Endothelial cell of umbilical vein (primary cell): ENCODE measurements at regions not wholly inside any gene's neighbourhood (a gene's known extent, or its start where the extent isn't known, plus 50 kb on each side); places are given as distances from the start of the nearest gene placed in this dataset.

ENCODE experiments used
- BruUV-seq: library from RNA; stranded (reverse); fragments of 400-500 nt; replicated peaks from 2 replicates; lab custom pipeline; 2021; lab: Mats Ljungman, UMichigan
- CTCF ChIA-PET: fragments of 300-600, 350-600 bp; sonication (Branson Sonifier 250); formaldehyde crosslinking; loops from one replicate; lab custom pipeline; 2021; ENCODE audit warnings: antibody characterized with exemption, inconsistent platforms; lab: Charles Lee
- POLR2A ChIA-PET: fragments of 300-600, 350-600 bp; sonication (Branson Sonifier 250); formaldehyde crosslinking; loops from one replicate; lab custom pipeline; 2021; ENCODE audit warnings: antibody characterized with exemption, inconsistent platforms; lab: Charles Lee
- DNase-seq: peaks from one replicate; pipeline ENCODE4 v3.0.0-alpha.2; 2011; ENCODE audit warnings: low read depth, low spot score
- FAIRE-seq: peaks from 2 replicates; lab custom pipeline; 2011; peaks lifted over from hg19 to GRCh38; lab: Jason Lieb, UNC
- H2AFZ ChIP-seq: 2 replicates; pipeline ENCODE4 v1.6.0; 2012; ENCODE audit warnings: low read depth, low read length, control low read depth, inconsistent platforms
- H3K27ac ChIP-seq: 2 replicates; pipeline ENCODE4 v1.5.1; 2011; ENCODE audit warnings: low read depth, mild to moderate bottlenecking, control low read depth, low read length, moderate library complexity; ENCODE audit not compliant: insufficient read depth
- H3K27me3 ChIP-seq, 2 experiments: 2 replicates each; pipeline versions ENCODE4 v1.6.0 to v1.6.1; 2011; ENCODE audit warnings: low read length in 2 of 2, mixed read lengths in 1 of 2; ENCODE audit not compliant: control insufficient read depth in 2 of 2, insufficient read depth in 2 of 2
- H3K36me3 ChIP-seq, 2 experiments: 2 replicates in 1 of 2; 3 replicates in 1 of 2; pipeline ENCODE4 v1.5.1; 2011; ENCODE audit warnings: low read length in 2 of 2, mild to moderate bottlenecking in 1 of 2, moderate library complexity in 1 of 2; ENCODE audit not compliant: control insufficient read depth in 2 of 2, insufficient read depth in 2 of 2; ENCODE audit errors: extremely low read depth in 1 of 2
- H3K4me1 ChIP-seq: 3 replicates; pipeline ENCODE4 v1.5.1; 2011; ENCODE audit warnings: mild to moderate bottlenecking, low read length; ENCODE audit not compliant: control insufficient read depth, insufficient read depth; ENCODE audit errors: extremely low read depth
- H3K4me2 ChIP-seq: 2 replicates; pipeline ENCODE4 v1.6.1; 2011; ENCODE audit warnings: low read length, control low read depth, mixed read lengths; ENCODE audit not compliant: insufficient read depth
- H3K4me3 ChIP-seq, 3 experiments: fragments of 200-600 bp in 1 of 3; sonication (generic), shearing (Covaris generic) in 1 of 3; replicated peaks in 1 of 3; 2 replicates each; pipeline ENCODE4 v1.5.1; 2011 to 2016; ENCODE audit warnings: control low read depth in 3 of 3, low read length in 3 of 3, mild to moderate bottlenecking in 2 of 3, inconsistent platforms in 1 of 3, low read depth in 1 of 3, moderate library complexity in 1 of 3; ENCODE audit not compliant: insufficient read depth in 1 of 3
- H3K79me2 ChIP-seq: 2 replicates; pipeline ENCODE4 v1.6.0; 2012; ENCODE audit warnings: low read length, inconsistent platforms; ENCODE audit not compliant: control insufficient read depth, insufficient read depth
- H3K9ac ChIP-seq: replicated peaks from 2 replicates; pipeline ENCODE3; 2011; ENCODE audit warnings: low read length, control low read depth; ENCODE audit not compliant: insufficient read depth; ENCODE audit errors: extremely low read depth
- H3K9me1 ChIP-seq: replicated peaks from 3 replicates; pipeline ENCODE4 v1.6.0; 2011; ENCODE audit warnings: mild to moderate bottlenecking, low read length; ENCODE audit not compliant: control insufficient read depth, insufficient read depth; ENCODE audit errors: extremely low read depth
- H3K9me3 ChIP-seq: replicated peaks from 2 replicates; pipeline ENCODE4 v1.5.1; 2012; ENCODE audit warnings: low read length, inconsistent platforms; ENCODE audit not compliant: control insufficient read depth, insufficient read depth
- H4K20me1 ChIP-seq: replicated peaks from 2 replicates; pipeline ENCODE3; 2011; ENCODE audit warnings: mild to moderate bottlenecking, low read length; ENCODE audit not compliant: control insufficient read depth, insufficient read depth; ENCODE audit errors: extremely low read depth
- EZH2 ChIP-seq: IDR thresholded peaks from 2 replicates; pipeline ENCODE4 v1.6.1; 2012; ENCODE audit warnings: borderline replicate concordance, low read depth, mild to moderate bottlenecking, moderate library complexity, low read length, inconsistent platforms; ENCODE audit not compliant: severe bottlenecking
- FOS ChIP-seq: IDR thresholded peaks from 2 replicates; pipeline ENCODE4 v1.6.1; 2011; ENCODE audit warnings: mild to moderate bottlenecking, low read length, moderate library complexity, borderline replicate concordance; ENCODE audit not compliant: insufficient read depth
- GATA2 ChIP-seq: IDR thresholded peaks from 2 replicates; pipeline ENCODE4 v1.7.0; 2011; ENCODE audit warnings: low read depth, mild to moderate bottlenecking, moderate library complexity, mixed read lengths, low read length; ENCODE audit not compliant: insufficient read length, insufficient read depth
- JUN ChIP-seq: IDR thresholded peaks from 2 replicates; pipeline ENCODE4 v1.6.1; 2011; ENCODE audit warnings: borderline replicate concordance, low read depth; ENCODE audit not compliant: insufficient read length, insufficient read depth
- MAX ChIP-seq: IDR thresholded peaks from 2 replicates; pipeline ENCODE4 v1.6.1; 2011; ENCODE audit not compliant: insufficient read depth, insufficient read length
- MYC ChIP-seq: IDR thresholded peaks from one replicate; pipeline ENCODE4 v1.6.1; 2011; ENCODE audit warnings: mild to moderate bottlenecking, low read depth, low read length
- POLR2A ChIP-seq: IDR thresholded peaks from 2 replicates; pipeline ENCODE4 v1.6.1; 2012; ENCODE audit warnings: low read depth, mild to moderate bottlenecking, control low read depth, low read length
- POLR2AphosphoS5 ChIP-seq: IDR thresholded peaks from 2 replicates; pipeline ENCODE4 v1.6.1; 2012; ENCODE audit warnings: low read depth, mild to moderate bottlenecking, control low read depth, low read length, moderate library complexity; ENCODE audit not compliant: insufficient read depth
- dilution Hi-C: fragments of 300-500 bp; cut with MboI; formaldehyde crosslinking; loops from one replicate; pipeline ENCODE4 v1.15.0; 2019; ENCODE audit warnings: low sequenced_read_pairs; ENCODE audit not compliant: extremely low pct_ligation_motif_present
- intact Hi-C: fragments of 100-400 bp; cut with micrococcal nuclease; formaldehyde crosslinking; loops from one replicate; pipeline ENCODE4 v1.10.0; 2022
- TF ChIP-seq, protein P1 (sequence below), 2 donors: IDR thresholded peaks; 1 replicate in 1 of 2; 2 replicates in 1 of 2; pipeline ENCODE4 v1.5.1; 2011; ENCODE audit warnings: low read length in 2 of 2, mild to moderate bottlenecking in 2 of 2, moderate library complexity in 2 of 2, control low read depth in 1 of 2, inconsistent platforms in 1 of 2, low read depth in 1 of 2; ENCODE audit not compliant: insufficient read depth in 1 of 2; ENCODE audit errors: extremely low read depth in 1 of 2

DNA sequence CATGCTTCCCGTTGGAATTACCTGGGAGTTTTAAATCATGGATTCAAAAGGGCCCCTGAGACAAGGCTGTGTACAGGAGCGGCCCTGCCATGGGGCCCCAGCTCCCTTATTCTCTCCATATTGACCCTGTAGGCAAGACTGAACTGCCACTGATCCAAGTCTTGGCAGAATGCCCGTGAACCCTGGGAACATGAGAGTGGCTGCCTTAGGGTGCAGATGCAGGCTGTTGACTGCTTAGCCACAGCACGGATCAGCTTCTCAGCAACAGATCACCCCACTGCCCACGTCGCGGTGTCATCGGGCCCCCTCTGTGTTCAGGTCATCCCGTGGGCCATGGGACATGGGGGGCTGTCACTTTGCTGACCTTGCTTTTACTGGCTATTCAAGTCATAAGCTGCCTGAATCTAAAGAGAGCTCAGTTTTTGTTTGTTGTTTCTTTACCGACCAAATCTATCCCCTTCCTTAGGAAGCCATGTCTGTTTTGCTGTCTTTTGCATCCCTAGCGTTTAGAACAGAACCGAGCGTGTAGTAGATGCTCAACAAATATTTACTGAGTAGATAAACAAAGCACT, 83.4 kb downstream of the MATN1 start:
- H3K27me3 ChIP-seq = no peaks in the 10 kb centered on the region
- ChIA-PET POLR2A (no interaction called here), CTCF (no interaction called here)
- H4K20me1 ChIP-seq = no peaks in the 10 kb centered on the region
- intact Hi-C loops = no loop called here
- DNase-seq (no peak), FAIRE-seq (no peak)
- dilution Hi-C loops = no loop called here
- TF ChIP-seq MAX = no peak
- TF ChIP-seq JUN = no peak
- TF ChIP-seq FOS = no peak
- TF ChIP-seq MYC = no peak
- no peak for TF ChIP-seq POLR2AphosphoS5
- TF ChIP-seq POLR2A = no peak
- TF ChIP-seq, protein P1, sequence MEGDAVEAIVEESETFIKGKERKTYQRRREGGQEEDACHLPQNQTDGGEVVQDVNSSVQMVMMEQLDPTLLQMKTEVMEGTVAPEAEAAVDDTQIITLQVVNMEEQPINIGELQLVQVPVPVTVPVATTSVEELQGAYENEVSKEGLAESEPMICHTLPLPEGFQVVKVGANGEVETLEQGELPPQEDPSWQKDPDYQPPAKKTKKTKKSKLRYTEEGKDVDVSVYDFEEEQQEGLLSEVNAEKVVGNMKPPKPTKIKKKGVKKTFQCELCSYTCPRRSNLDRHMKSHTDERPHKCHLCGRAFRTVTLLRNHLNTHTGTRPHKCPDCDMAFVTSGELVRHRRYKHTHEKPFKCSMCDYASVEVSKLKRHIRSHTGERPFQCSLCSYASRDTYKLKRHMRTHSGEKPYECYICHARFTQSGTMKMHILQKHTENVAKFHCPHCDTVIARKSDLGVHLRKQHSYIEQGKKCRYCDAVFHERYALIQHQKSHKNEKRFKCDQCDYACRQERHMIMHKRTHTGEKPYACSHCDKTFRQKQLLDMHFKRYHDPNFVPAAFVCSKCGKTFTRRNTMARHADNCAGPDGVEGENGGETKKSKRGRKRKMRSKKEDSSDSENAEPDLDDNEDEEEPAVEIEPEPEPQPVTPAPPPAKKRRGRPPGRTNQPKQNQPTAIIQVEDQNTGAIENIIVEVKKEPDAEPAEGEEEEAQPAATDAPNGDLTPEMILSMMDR (IDR thresholded peaks at IDR 0.05; ENCODE audit: extremely low read depth in 1 of 2, insufficient read depth in 1 of 2, low read depth in 1 of 2, low read length in 2 of 2) = no peak
- TF ChIP-seq GATA2 = no peak
- TF ChIP-seq EZH2 = no peak
- no peaks in the 10 kb centered on the region for H3K9me1 ChIP-seq
- H3K36me3 ChIP-seq = no peaks in the 10 kb centered on the region
- no peak overlapping the region for H3K9ac ChIP-seq
- H3K9me3 ChIP-seq = no peaks in the 10 kb centered on the region
- H3K4me1 ChIP-seq = no peaks in the 10 kb centered on the region
- no peak overlapping the region for H3K4me2 ChIP-seq
- no peak overlapping the region for H3K27ac ChIP-seq
- no TSS peak for BruUV-seq
- no peak overlapping the region for H2AFZ ChIP-seq
- H3K79me2 ChIP-seq = no peaks in the 10 kb centered on the region
- no peak overlapping the region for H3K4me3 ChIP-seq
